ENCODE measurements at regions not wholly inside any gene's neighbourhood (a gene's known extent, or its start where the extent isn't known, plus 50 kb on each side); places are given as distances from the start of the nearest gene placed in this dataset.

GRCh38 chr2:67516899-67517530 lies 119.9 kb downstream of the ETAA1 start:
- no peak for DNase-seq

GRCh38 chr2:67522148-67522547 lies 125.0 kb downstream of the ETAA1 start:
- DNase-seq = no peak

GRCh38 chr2:67524213-67524612 lies 127.1 kb downstream of the ETAA1 start:
- no peak for DNase-seq

- no peak for DNase-seq
These were observed 127.6 kb downstream of the ETAA1 start for GRCh38 chr2:67524777-67525176.

- no peak for DNase-seq
These were observed 129.2 kb downstream of the ETAA1 start for GRCh38 chr2:67526283-67526682.

GRCh38 chr2:67528320-67528719 lies 131.2 kb downstream of the ETAA1 start:
- DNase-seq = no peak

- DNase-seq = no peak
These were observed 135.3 kb downstream of the ETAA1 start for GRCh38 chr2:67532387-67532786.

- DNase-seq = no peak
These were observed 137.6 kb downstream of the ETAA1 start for GRCh38 chr2:67534745-67535144.

- no peak for DNase-seq
These were observed 143.8 kb downstream of the ETAA1 start for GRCh38 chr2:67540962-67541361.

- DNase-seq = no peak
These were observed 147.2 kb downstream of the ETAA1 start for GRCh38 chr2:67544286-67544685.

- DNase-seq = peak; percentile 8
These were observed 151.4 kb downstream of the ETAA1 start for GRCh38 chr2:67548317-67549201.

- no peak for DNase-seq
These were observed 162.0 kb downstream of the ETAA1 start for GRCh38 chr2:67559156-67559555.

GRCh38 chr2:67560771-67561456 lies 163.8 kb downstream of the ETAA1 start:
- no peak for DNase-seq

- no peak for DNase-seq
These were observed 164.4 kb downstream of the ETAA1 start for GRCh38 chr2:67561457-67561965.

- DNase-seq = no peak
These were observed 166.9 kb downstream of the ETAA1 start for GRCh38 chr2:67564076-67564475.

- no peak for DNase-seq
These were observed 167.5 kb downstream of the ETAA1 start for GRCh38 chr2:67564626-67565025.

- no peak for DNase-seq
These were observed 168.1 kb downstream of the ETAA1 start for GRCh38 chr2:67565262-67565661.

- no peak for DNase-seq
These were observed 168.6 kb downstream of the ETAA1 start for GRCh38 chr2:67565761-67566160.

- DNase-seq = no peak
These were observed 169.2 kb downstream of the ETAA1 start for GRCh38 chr2:67566285-67566684.

GRCh38 chr2:67566958-67567635 lies 170.0 kb downstream of the ETAA1 start:
- peak; percentile 32 for DNase-seq

- DNase-seq = no peak
These were observed 170.8 kb downstream of the ETAA1 start for GRCh38 chr2:67567886-67568285.

- no peak for DNase-seq
These were observed 173.5 kb downstream of the ETAA1 start for GRCh38 chr2:67570611-67571010.

All from NCI-H2171 treated with DMSO at 0.1 percent for 48 hours (cell line).